IPS-18c (cell line): ENCODE measurements at regions not wholly inside any gene's neighbourhood (a gene's known extent, or its start where the extent isn't known, plus 50 kb on each side); places are given as distances from the start of the nearest gene placed in this dataset.
"Not testable (repeated sequence)": the region's sequence is repeated elsewhere in the genome, so short reads cannot be mapped to it uniquely, and the experiment has no call there.

Experiments
- H3K4me3 ChIP-seq: 2 replicates; pipeline ENCODE4 v1.7.0; 2013; ENCODE audit warnings: low read depth, mild to moderate bottlenecking, low read length, moderate library complexity; ENCODE audit not compliant: insufficient read depth
- H3K9me3 ChIP-seq: one replicate; pipeline ENCODE4 v1.6.1; 2013; ENCODE audit warnings: mild to moderate bottlenecking, low read length, moderate library complexity; ENCODE audit not compliant: control insufficient read depth, insufficient read depth

GRCh38 chr2:8331068-8331467 is 350.8 kb upstream of the ID2 start:
- H3K9me3 ChIP-seq, result peaks cover 3% of the 10 kb centered on the region
- H3K4me3 ChIP-seq, result no peak overlapping the region

- peaks cover 3% of the 10 kb centered on the region for H3K9me3 ChIP-seq
- H3K4me3 ChIP-seq, result no peak overlapping the region
Observed at GRCh38 chr2:8332646-8333045, 349.2 kb upstream of the ID2 start.

- Histone ChIP-seq H3K4me3 (no peak overlapping the region), H3K9me3 (peaks cover 3% of the 10 kb centered on the region)
Observed at GRCh38 chr2:8333177-8333831, 348.6 kb upstream of the ID2 start.

- not testable (repeated sequence) for H3K4me3 ChIP-seq, H3K9me3 ChIP-seq
Observed at GRCh38 chr2:8333832-8334187, 348.0 kb upstream of the ID2 start.

GRCh38 chr2:8334866-8335325 is 347.0 kb upstream of the ID2 start:
- H3K4me3 ChIP-seq, result no peak overlapping the region
- peaks cover 3% of the 10 kb centered on the region for H3K9me3 ChIP-seq

- Histone ChIP-seq H3K9me3 (peaks cover 3% of the 10 kb centered on the region), H3K4me3 (no peak overlapping the region)
Observed at GRCh38 chr2:8335801-8336200, 346.1 kb upstream of the ID2 start.

- H3K4me3 ChIP-seq, result no peak overlapping the region
- peaks cover 3% of the 10 kb centered on the region for H3K9me3 ChIP-seq
Observed at GRCh38 chr2:8337321-8337720, 344.5 kb upstream of the ID2 start.

- Histone ChIP-seq H3K4me3 (no peak overlapping the region), H3K9me3 (no peaks in the 10 kb centered on the region)
Observed at GRCh38 chr2:8342407-8342806, 339.4 kb upstream of the ID2 start.

- Histone ChIP-seq H3K9me3 (no peaks in the 10 kb centered on the region), H3K4me3 (no peak overlapping the region)
Observed at GRCh38 chr2:8343031-8343430, 338.8 kb upstream of the ID2 start.

- Histone ChIP-seq H3K9me3 (no peaks in the 10 kb centered on the region), H3K4me3 (no peak overlapping the region)
Observed at GRCh38 chr2:8344144-8345097, 337.4 kb upstream of the ID2 start.

- H3K4me3 ChIP-seq, result no peak overlapping the region
- H3K9me3 ChIP-seq, result no peaks in the 10 kb centered on the region
Observed at GRCh38 chr2:8345200-8345599, 336.7 kb upstream of the ID2 start.

GRCh38 chr2:8346208-8346607 is 335.6 kb upstream of the ID2 start:
- H3K9me3 ChIP-seq, result no peaks in the 10 kb centered on the region

GRCh38 chr2:8346706-8347430 is 335.0 kb upstream of the ID2 start:
- Histone ChIP-seq H3K9me3 (no peaks in the 10 kb centered on the region), H3K4me3 (no peak overlapping the region)

More at GRCh38 chr2:8346208-8346607, 335.6 kb upstream of the ID2 start:
- H3K4me3 ChIP-seq, result no peak overlapping the region

GRCh38 chr2:8348911-8349310 is 332.9 kb upstream of the ID2 start:
- H3K9me3 ChIP-seq, H3K4me3 ChIP-seq: not testable (repeated sequence)

- H3K9me3 ChIP-seq, result no peaks in the 10 kb centered on the region
- no peak overlapping the region for H3K4me3 ChIP-seq
Observed at GRCh38 chr2:8352296-8352695, 329.6 kb upstream of the ID2 start.

GRCh38 chr2:8352989-8353388 is 328.9 kb upstream of the ID2 start:
- H3K9me3 ChIP-seq, result no peaks in the 10 kb centered on the region
- H3K4me3 ChIP-seq, result no peak overlapping the region

GRCh38 chr2:8355102-8355859 is 326.6 kb upstream of the ID2 start:
- Histone ChIP-seq H3K9me3 (no peaks in the 10 kb centered on the region), H3K4me3 (no peak overlapping the region)
